HG03066 (cell line): ENCODE measurements at regions not wholly inside any gene's neighbourhood (a gene's known extent, or its start where the extent isn't known, plus 50 kb on each side); places are given as distances from the start of the nearest gene placed in this dataset.

Experiments
- ATAC-seq: cut with Tn5 transposase; IDR thresholded peaks from one replicate; pipeline ENCODE4 v1.9.1; 2021; ENCODE audit warnings: low read depth; ENCODE audit not compliant: unreplicated experiment

GRCh38 chr16:66290431-66290830 is 76.1 kb upstream of the CDH5 start:
- no peak for ATAC-seq

- no peak for ATAC-seq
Measured at GRCh38 chr16:66289986-66290385, 76.5 kb upstream of the CDH5 start.

GRCh38 chr16:66289051-66289680 is 77.3 kb upstream of the CDH5 start:
- ATAC-seq: no peak

GRCh38 chr16:66287926-66288325 is 78.6 kb upstream of the CDH5 start:
- ATAC-seq: no peak

GRCh38 chr16:66287416-66287815 is 79.1 kb upstream of the CDH5 start:
- no peak for ATAC-seq

GRCh38 chr16:66286527-66286926 is 80.0 kb upstream of the CDH5 start:
- no peak for ATAC-seq

GRCh38 chr16:66278604-66279262 is 87.8 kb upstream of the CDH5 start:
- ATAC-seq: no peak

- no peak for ATAC-seq
Measured at GRCh38 chr16:66278111-66278531, 88.4 kb upstream of the CDH5 start.

GRCh38 chr16:66277311-66278070 is 89.0 kb upstream of the CDH5 start:
- no peak for ATAC-seq

- ATAC-seq: no peak
Measured at GRCh38 chr16:66275775-66276428, 90.6 kb upstream of the CDH5 start.

GRCh38 chr16:66274335-66275110 is 92.0 kb upstream of the CDH5 start:
- ATAC-seq: no peak

GRCh38 chr16:66273644-66274334 is 92.7 kb upstream of the CDH5 start:
- ATAC-seq: no peak

GRCh38 chr16:66273053-66273452 is 93.4 kb upstream of the CDH5 start:
- no peak for ATAC-seq

GRCh38 chr16:66272461-66272860 is 94.0 kb upstream of the CDH5 start:
- no peak for ATAC-seq

GRCh38 chr16:66271074-66272060 is 95.1 kb upstream of the CDH5 start:
- ATAC-seq: no peak

GRCh38 chr16:66270333-66270927 is 96.1 kb upstream of the CDH5 start:
- no peak for ATAC-seq

GRCh38 chr16:66269617-66270332 is 96.7 kb upstream of the CDH5 start:
- ATAC-seq: no peak
